ENCODE measurements at regions not wholly inside any gene's neighbourhood (a gene's known extent, or its start where the extent isn't known, plus 50 kb on each side); places are given as distances from the start of the nearest gene placed in this dataset.
"Not testable (repeated sequence)": the region's sequence is repeated elsewhere in the genome, so short reads cannot be mapped to it uniquely, and the experiment has no call there.

GRCh38 chr5:128722551-128722950, 184.5 kb upstream of the FBN2 start:
- H3K4me1 Mint-ChIP-seq (ENCODE audit: unreplicated experiment), result peaks cover 5% of the 10 kb centered on the region
- no peaks in the 10 kb centered on the region for H3K36me3 Mint-ChIP-seq (ENCODE audit: unreplicated experiment)
- no peak for TF ChIP-seq CTCF (IDR thresholded peaks at IDR 0.05)
- H3K4me3 Mint-ChIP-seq (ENCODE audit: unreplicated experiment), result no peak overlapping the region
- no peak for DNase-seq (ENCODE audit: extremely low spot score, unreplicated experiment)
- H3K9me3 Mint-ChIP-seq (ENCODE audit: unreplicated experiment), result no peaks in the 10 kb centered on the region
- no peak overlapping the region for H3K27ac Mint-ChIP-seq (ENCODE audit: unreplicated experiment)
- peaks cover 13% of the 10 kb centered on the region for H3K27me3 Mint-ChIP-seq (ENCODE audit: unreplicated experiment)

- not testable (repeated sequence) for H3K4me1 Mint-ChIP-seq (ENCODE audit: unreplicated experiment)
Observed at GRCh38 chr5:128730021-128730420, 192.0 kb upstream of the FBN2 start.

GRCh38 chr5:128735656-128736055, 197.6 kb upstream of the FBN2 start:
- H3K4me3 Mint-ChIP-seq (ENCODE audit: unreplicated experiment); DNase-seq (ENCODE audit: extremely low spot score, unreplicated experiment); H3K27ac Mint-ChIP-seq (ENCODE audit: unreplicated experiment); H3K9me3 Mint-ChIP-seq (ENCODE audit: unreplicated experiment); H3K27me3 Mint-ChIP-seq (ENCODE audit: unreplicated experiment); H3K36me3 Mint-ChIP-seq (ENCODE audit: unreplicated experiment): not testable (repeated sequence)
- peaks cover 17% of the 10 kb centered on the region for H3K4me1 Mint-ChIP-seq (ENCODE audit: unreplicated experiment)

More at GRCh38 chr5:128730021-128730420, 192.0 kb upstream of the FBN2 start:
- not testable (repeated sequence) for DNase-seq (ENCODE audit: extremely low spot score, unreplicated experiment); H3K4me3 Mint-ChIP-seq (ENCODE audit: unreplicated experiment); H3K27me3 Mint-ChIP-seq (ENCODE audit: unreplicated experiment); H3K27ac Mint-ChIP-seq (ENCODE audit: unreplicated experiment); H3K36me3 Mint-ChIP-seq (ENCODE audit: unreplicated experiment)
- peaks cover 10% of the 10 kb centered on the region for H3K9me3 Mint-ChIP-seq (ENCODE audit: unreplicated experiment)

- no peak for DNase-seq (ENCODE audit: extremely low spot score, unreplicated experiment)
- Mint-ChIP-seq H3K4me1 (ENCODE audit: unreplicated experiment) (peaks cover 17% of the 10 kb centered on the region), H3K36me3 (ENCODE audit: unreplicated experiment) (no peaks in the 10 kb centered on the region), H3K4me3 (ENCODE audit: unreplicated experiment) (no peak overlapping the region), H3K27ac (ENCODE audit: unreplicated experiment) (peak overlapping the region; percentile 75), H3K9me3 (ENCODE audit: unreplicated experiment) (peaks cover 3% of the 10 kb centered on the region), H3K27me3 (ENCODE audit: unreplicated experiment) (no peaks in the 10 kb centered on the region)
- TF ChIP-seq CTCF (IDR thresholded peaks at IDR 0.05), result no peak
Observed at GRCh38 chr5:128736553-128736952, 198.5 kb upstream of the FBN2 start.

- TF ChIP-seq CTCF (IDR thresholded peaks at IDR 0.05), result no peak
- peaks cover 18% of the 10 kb centered on the region for H3K4me1 Mint-ChIP-seq (ENCODE audit: unreplicated experiment)
- no peaks in the 10 kb centered on the region for H3K36me3 Mint-ChIP-seq (ENCODE audit: unreplicated experiment)
- peak overlapping the region; percentile 70 for H3K4me3 Mint-ChIP-seq (ENCODE audit: unreplicated experiment)
- peak overlapping the region; percentile 90 for H3K27ac Mint-ChIP-seq (ENCODE audit: unreplicated experiment)
- H3K9me3 Mint-ChIP-seq (ENCODE audit: unreplicated experiment), result no peaks in the 10 kb centered on the region
- DNase-seq (ENCODE audit: extremely low spot score, unreplicated experiment), result no peak
- H3K27me3 Mint-ChIP-seq (ENCODE audit: unreplicated experiment), result peaks cover 8% of the 10 kb centered on the region
Observed at GRCh38 chr5:128749136-128749898, 211.3 kb upstream of the FBN2 start.

GRCh38 chr5:128750155-128750554, 212.1 kb upstream of the FBN2 start:
- no peaks in the 10 kb centered on the region for H3K36me3 Mint-ChIP-seq (ENCODE audit: unreplicated experiment)
- H3K4me3 Mint-ChIP-seq (ENCODE audit: unreplicated experiment), result no peak overlapping the region
- H3K9me3 Mint-ChIP-seq (ENCODE audit: unreplicated experiment), result no peaks in the 10 kb centered on the region
- peaks cover 18% of the 10 kb centered on the region for H3K4me1 Mint-ChIP-seq (ENCODE audit: unreplicated experiment)
- peak overlapping the region; percentile 90 for H3K27ac Mint-ChIP-seq (ENCODE audit: unreplicated experiment)
- H3K27me3 Mint-ChIP-seq (ENCODE audit: unreplicated experiment), result peaks cover 9% of the 10 kb centered on the region
- TF ChIP-seq CTCF (IDR thresholded peaks at IDR 0.05), result no peak
- no peak for DNase-seq (ENCODE audit: extremely low spot score, unreplicated experiment)
